ENCODE measurements at regions not wholly inside any gene's neighbourhood (a gene's known extent, or its start where the extent isn't known, plus 50 kb on each side); places are given as distances from the start of the nearest gene placed in this dataset.

DNA sequence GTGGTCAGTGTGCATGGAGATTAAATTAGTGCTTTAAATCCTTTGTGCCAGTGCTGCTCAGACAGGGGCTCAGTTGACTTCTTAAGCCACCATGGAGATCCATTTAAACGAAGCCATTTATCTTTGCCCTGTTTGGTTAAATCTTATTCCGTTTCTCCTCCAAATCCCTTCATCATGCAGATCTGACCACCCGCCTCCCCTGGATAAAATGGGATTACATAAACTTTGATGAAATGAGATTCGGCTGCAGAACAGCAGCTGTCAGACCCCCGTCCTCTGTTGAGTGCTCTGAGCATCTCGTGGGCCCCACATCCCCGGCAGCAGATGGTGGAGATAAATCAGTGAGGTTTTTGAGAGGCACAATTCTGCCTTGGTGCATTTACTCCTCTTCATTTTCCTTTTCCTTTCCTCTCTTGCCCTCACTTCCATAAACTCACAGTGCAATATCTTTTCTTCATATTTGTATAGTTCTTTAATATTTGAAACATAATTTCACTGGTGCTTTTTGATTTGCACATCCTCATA lies 84.4 kb upstream of the TWIST2 start:
- TF ChIP-seq, protein P1, sequence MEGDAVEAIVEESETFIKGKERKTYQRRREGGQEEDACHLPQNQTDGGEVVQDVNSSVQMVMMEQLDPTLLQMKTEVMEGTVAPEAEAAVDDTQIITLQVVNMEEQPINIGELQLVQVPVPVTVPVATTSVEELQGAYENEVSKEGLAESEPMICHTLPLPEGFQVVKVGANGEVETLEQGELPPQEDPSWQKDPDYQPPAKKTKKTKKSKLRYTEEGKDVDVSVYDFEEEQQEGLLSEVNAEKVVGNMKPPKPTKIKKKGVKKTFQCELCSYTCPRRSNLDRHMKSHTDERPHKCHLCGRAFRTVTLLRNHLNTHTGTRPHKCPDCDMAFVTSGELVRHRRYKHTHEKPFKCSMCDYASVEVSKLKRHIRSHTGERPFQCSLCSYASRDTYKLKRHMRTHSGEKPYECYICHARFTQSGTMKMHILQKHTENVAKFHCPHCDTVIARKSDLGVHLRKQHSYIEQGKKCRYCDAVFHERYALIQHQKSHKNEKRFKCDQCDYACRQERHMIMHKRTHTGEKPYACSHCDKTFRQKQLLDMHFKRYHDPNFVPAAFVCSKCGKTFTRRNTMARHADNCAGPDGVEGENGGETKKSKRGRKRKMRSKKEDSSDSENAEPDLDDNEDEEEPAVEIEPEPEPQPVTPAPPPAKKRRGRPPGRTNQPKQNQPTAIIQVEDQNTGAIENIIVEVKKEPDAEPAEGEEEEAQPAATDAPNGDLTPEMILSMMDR (IDR thresholded peaks at IDR 0.05 in 8 of 11, conservative IDR thresholded peaks at IDR 0.05 in 3 of 11): no peak
- TF ChIP-seq POLR2A (IDR thresholded peaks at IDR 0.05): no peak

All from spleen (tissue), 7 donors.